ENCODE measurements at regions not wholly inside any gene's neighbourhood (a gene's known extent, or its start where the extent isn't known, plus 50 kb on each side); places are given as distances from the start of the nearest gene placed in this dataset.

- no peak overlapping the region for H3K4me3 ChIP-seq (ENCODE audit: low read depth, low read length)
- no peak for DNase-seq (ENCODE audit: low read depth)
- TF ChIP-seq CTCF (IDR thresholded peaks at IDR 0.05; ENCODE audit: insufficient read depth, low read length, poor library complexity, severe bottlenecking) = no peak
- H3K36me3 ChIP-seq (ENCODE audit: control insufficient read depth, insufficient read depth, low read length) = no peaks in the 10 kb centered on the region
- H3K27me3 ChIP-seq (ENCODE audit: control insufficient read depth, insufficient read depth, low read length) = no peaks in the 10 kb centered on the region
Observed at GRCh38 chr13:81677857-81678256, 1336.9 kb upstream of the SPRY2 start.

GRCh38 chr13:81676008-81676407, 1335.1 kb upstream of the SPRY2 start:
- H3K27me3 ChIP-seq (ENCODE audit: control insufficient read depth, insufficient read depth, low read length) = no peaks in the 10 kb centered on the region
- TF ChIP-seq CTCF (IDR thresholded peaks at IDR 0.05; ENCODE audit: insufficient read depth, low read length, poor library complexity, severe bottlenecking) = no peak
- no peaks in the 10 kb centered on the region for H3K36me3 ChIP-seq (ENCODE audit: control insufficient read depth, insufficient read depth, low read length)
- DNase-seq (ENCODE audit: low read depth) = no peak
- H3K4me3 ChIP-seq (ENCODE audit: low read depth, low read length) = no peak overlapping the region

- no peaks in the 10 kb centered on the region for H3K27me3 ChIP-seq (ENCODE audit: control insufficient read depth, insufficient read depth, low read length)
- no peaks in the 10 kb centered on the region for H3K36me3 ChIP-seq (ENCODE audit: control insufficient read depth, insufficient read depth, low read length)
- H3K4me3 ChIP-seq (ENCODE audit: low read depth, low read length) = no peak overlapping the region
- TF ChIP-seq CTCF (IDR thresholded peaks at IDR 0.05; ENCODE audit: insufficient read depth, low read length, poor library complexity, severe bottlenecking) = no peak
- DNase-seq (ENCODE audit: low read depth) = no peak
Observed at GRCh38 chr13:81671064-81671463, 1330.1 kb upstream of the SPRY2 start.

GRCh38 chr13:81670048-81670447, 1329.1 kb upstream of the SPRY2 start:
- no peak for TF ChIP-seq CTCF (IDR thresholded peaks at IDR 0.05; ENCODE audit: insufficient read depth, low read length, poor library complexity, severe bottlenecking)
- DNase-seq (ENCODE audit: low read depth) = no peak
- H3K27me3 ChIP-seq (ENCODE audit: control insufficient read depth, insufficient read depth, low read length) = no peaks in the 10 kb centered on the region
- H3K36me3 ChIP-seq (ENCODE audit: control insufficient read depth, insufficient read depth, low read length) = no peaks in the 10 kb centered on the region
- no peak overlapping the region for H3K4me3 ChIP-seq (ENCODE audit: low read depth, low read length)

- TF ChIP-seq CTCF (IDR thresholded peaks at IDR 0.05; ENCODE audit: insufficient read depth, low read length, poor library complexity, severe bottlenecking) = no peak
- no peak overlapping the region for H3K4me3 ChIP-seq (ENCODE audit: low read depth, low read length)
- no peaks in the 10 kb centered on the region for H3K27me3 ChIP-seq (ENCODE audit: control insufficient read depth, insufficient read depth, low read length)
- no peaks in the 10 kb centered on the region for H3K36me3 ChIP-seq (ENCODE audit: control insufficient read depth, insufficient read depth, low read length)
- DNase-seq (ENCODE audit: low read depth) = no peak
Observed at GRCh38 chr13:81664872-81665271, 1323.9 kb upstream of the SPRY2 start.

GRCh38 chr13:81659984-81660383, 1319.1 kb upstream of the SPRY2 start:
- TF ChIP-seq CTCF (IDR thresholded peaks at IDR 0.05; ENCODE audit: insufficient read depth, low read length, poor library complexity, severe bottlenecking) = no peak
- H3K36me3 ChIP-seq (ENCODE audit: control insufficient read depth, insufficient read depth, low read length) = no peaks in the 10 kb centered on the region
- no peak overlapping the region for H3K4me3 ChIP-seq (ENCODE audit: low read depth, low read length)
- no peak for DNase-seq (ENCODE audit: low read depth)
- no peaks in the 10 kb centered on the region for H3K27me3 ChIP-seq (ENCODE audit: control insufficient read depth, insufficient read depth, low read length)
